HS-27A (cell line): ENCODE measurements at regions not wholly inside any gene's neighbourhood (a gene's known extent, or its start where the extent isn't known, plus 50 kb on each side); places are given as distances from the start of the nearest gene placed in this dataset.

Experiments
- DNase-seq: peaks from one replicate; pipeline ENCODE4 v3.0.0-alpha.2; 2012; ENCODE audit warnings: low read depth, missing footprints

DNA sequence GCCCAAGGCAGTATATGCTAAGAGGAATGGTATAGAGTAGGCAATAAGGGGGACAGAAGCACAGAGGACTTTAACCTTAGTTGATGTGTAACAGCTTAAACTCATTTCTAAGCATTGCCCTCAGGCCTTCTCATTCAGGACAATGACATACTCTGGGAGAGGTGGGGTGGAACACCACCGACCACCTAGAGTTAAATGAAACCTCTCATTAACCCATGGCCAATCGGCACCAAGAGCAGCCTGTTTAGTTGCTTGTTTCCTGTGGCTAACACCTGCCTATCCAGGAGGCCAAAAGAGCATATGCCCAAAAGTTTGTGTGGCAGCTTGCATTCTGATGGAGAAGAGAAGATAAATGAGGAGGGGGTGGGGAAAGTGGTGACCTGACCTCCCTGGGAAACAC is 50.0 kb downstream of the PABIR2 start:
- DNase-seq: no peak

DNA sequence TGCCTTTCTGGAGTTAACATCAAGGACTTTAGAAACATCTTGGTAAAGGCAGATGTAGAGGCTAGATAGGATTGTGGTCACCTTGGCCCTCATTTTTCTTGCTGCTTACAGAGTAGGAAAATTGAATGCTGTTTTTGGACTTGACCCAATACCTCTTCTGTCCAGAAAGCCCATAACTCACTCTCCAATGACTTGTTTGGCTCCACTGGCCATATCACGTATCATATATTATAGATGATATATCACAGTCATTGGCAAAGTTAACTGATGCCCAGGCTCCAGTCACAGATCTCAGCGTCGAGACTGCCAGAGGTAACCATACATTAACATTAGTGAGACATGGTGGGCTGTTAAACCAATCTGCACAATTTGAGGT is 50.6 kb downstream of the PABIR2 start:
- DNase-seq: no peak

DNA sequence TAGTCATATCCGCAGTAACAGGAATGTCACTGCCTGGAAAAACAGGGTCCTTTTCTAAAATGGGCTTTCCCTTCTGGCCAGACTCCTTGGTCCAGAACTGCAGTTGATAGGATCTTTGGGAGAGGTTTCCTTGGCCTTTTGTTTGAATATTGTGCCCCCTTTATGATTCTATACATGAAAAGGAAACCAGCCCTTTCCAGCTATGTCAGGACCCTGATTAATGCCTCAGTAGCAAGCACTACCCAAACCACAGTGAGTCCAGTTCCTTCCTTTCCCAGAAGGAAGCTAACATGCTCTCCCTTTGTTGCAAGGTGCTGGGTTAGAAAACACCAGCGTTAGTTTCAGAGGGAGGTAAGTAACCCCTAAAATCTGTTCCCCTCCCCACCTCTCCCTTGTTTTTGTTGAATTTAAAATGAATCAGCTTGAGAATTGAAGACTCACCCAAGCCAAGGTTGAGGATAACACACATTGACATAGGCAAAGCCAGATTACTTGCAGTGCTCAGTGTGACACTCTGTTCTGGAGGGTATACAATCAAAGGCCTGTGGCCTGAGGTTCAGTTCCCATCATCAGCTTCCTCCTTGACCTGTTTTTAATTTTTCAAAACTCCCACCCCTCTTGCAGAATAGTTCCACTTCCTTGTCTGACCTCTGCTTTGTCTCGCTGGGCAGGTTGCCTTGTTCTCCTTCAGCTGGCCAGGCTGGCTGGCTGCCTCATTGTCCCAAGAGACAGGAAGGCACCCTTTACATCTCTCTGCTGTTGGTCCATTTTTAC is 51.2 kb downstream of the PABIR2 start:
- no peak for DNase-seq

DNA sequence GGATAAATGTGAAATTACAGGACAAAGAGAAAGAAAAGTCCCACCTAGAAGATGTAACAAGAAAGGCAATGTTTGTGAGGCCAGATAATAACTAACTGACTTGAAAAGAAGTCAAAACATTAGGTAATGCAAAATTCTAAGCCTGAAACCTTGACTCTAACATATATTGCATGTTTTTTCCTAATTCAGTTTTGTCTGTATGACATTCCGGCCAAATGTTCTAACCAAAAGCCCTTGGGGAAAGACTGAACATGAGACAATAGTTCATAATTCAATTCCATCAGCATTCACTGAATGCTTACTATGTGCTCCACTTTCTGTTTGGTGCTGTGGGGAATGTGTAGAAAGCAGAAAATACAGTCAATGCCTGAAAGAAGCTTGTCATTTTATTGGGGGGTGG is 53.9 kb downstream of the PABIR2 start:
- DNase-seq: no peak

DNA sequence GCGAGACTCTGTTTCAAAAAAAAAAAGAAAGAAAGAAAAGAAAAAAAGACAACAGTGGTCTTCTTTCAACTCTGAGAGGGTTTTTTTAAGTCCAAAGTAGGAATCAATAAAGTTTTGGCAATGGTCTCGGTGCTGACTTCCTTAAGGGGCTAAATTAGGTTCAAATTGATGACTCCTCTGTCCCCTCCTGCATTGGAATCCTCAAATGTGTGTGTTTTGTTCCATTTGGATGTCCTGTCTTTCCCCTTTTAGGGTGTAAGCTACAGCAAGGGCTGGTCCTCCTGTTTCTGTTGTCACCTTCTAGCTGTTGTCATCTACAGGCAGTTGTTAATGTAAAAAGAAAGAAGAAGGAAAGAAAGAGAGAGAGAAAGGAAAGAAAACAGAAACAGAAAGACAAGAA is 54.4 kb downstream of the PABIR2 start:
- DNase-seq: no peak

DNA sequence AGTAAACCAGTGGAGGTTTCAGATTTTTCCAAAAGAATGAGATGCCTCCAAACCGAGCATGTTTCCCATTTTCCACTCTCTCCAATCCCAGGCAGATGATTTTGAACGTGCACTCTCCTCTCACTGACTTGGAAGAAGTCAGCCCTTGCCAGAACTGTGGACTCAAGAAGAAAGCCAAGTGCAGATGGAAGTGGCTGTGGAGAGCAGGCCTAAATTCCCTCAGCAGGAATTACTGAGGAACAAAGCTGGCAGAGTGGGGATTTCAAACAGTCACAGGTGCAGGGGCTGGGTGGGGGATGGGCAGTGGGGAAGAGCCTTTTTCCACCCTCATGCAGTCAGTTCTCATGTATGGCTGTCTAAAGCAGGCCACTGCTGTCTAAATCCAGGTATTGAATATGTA is 55.3 kb downstream of the PABIR2 start:
- DNase-seq: no peak

DNA sequence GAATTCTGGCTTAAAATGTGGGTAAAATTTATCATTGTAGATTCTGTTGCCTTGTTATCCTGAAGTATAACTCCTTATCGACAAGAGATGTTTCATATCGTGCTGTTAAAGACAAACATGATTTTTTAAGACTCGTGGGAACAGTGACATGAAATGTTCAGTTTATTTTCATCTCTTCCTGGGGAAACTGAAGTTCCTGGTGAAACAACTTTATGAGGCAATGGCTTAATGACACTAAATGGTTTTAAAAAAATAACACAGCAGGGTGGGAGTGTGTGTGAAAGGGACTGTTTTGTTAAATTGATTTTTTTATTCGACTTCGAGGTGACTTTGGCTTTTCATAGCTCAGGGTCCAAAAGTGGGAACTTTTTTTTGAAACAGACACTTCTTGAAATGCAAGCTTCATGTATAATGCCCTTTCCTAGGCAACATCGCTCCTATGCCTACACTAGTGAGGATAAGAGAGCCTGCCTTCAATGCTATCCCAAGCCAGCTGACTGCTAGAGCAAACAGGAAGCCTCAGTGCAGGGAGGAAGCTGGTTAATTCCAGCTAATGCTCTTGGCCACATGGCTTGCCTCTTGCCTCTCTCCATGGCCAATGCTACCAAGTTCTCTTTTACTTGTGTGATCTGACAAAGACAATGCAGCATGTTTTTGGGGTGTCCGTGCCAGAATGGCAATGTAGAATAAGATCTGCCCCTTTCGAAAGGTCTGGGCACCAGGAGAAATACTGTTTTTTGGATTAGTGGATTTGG is 57.8 kb downstream of the PABIR2 start:
- DNase-seq: no peak

DNA sequence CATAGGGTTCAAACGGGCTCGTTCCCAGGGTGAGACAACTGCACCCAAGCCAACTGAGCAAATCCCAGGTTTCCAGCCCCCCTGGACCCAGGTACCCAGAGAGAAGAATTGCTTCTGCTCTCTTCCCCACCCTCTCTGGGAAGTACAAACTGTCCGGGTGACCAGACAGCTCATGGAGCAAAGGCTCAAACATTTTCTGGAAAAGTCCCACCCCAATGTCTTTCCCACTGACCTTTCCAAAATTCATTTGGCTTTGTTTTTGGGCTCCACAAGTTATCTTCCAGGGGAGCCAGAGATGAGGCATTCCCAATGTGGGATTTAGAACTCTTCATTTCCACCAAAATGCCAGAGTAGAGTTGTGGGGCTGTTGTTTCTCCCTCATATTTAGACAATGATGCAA is 58.6 kb downstream of the PABIR2 start:
- DNase-seq: no peak

DNA sequence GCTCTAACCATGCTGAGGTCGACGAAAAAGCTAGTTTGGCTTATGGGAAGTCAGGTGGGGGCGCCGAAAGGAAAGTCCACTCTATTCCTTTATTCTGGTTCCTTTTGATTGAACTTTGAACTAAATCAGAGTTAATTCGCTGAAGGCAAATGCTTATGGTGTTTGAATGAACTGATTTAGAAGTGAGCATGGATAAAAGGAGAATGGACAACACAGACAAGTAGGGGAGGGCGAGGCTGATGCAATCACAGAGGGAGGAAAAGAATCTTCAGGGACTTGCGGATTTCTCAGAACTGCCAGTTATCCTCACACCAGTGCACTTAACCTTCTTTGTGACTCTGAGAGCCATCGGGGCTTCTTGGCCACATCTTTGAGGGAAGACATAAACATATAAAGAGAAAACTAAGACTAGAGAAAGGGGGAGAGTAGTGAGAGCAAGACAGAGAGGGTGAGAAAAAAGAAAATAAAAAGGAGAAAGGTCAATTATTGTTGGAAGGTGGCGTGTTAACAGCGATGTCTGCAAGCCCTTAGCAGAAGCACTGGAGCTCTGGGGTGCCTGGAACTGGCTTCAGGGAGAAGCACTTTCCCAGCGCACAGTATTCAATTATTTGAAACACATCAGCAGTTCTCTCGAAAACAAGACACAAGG is 59.2 kb downstream of the PABIR2 start:
- no peak for DNase-seq

DNA sequence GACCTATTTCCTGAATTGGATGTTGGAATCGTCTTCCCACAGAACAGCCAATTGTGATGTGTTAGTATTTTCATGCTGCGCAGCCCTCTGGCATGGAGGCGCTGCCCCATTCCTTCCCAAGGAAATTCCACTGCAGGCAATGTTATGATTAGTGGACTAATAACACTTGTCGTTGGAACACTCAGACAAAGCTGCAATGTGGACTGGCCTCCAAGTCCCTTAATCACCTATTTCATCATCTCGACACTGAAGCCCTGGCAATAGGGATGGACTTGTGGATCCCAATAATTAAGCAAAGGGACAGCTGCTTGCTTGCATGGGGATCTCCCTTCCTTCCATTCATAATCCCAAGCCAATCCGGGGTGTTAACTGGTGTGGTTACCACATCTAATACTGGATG is 59.9 kb downstream of the PABIR2 start:
- DNase-seq: no peak

DNA sequence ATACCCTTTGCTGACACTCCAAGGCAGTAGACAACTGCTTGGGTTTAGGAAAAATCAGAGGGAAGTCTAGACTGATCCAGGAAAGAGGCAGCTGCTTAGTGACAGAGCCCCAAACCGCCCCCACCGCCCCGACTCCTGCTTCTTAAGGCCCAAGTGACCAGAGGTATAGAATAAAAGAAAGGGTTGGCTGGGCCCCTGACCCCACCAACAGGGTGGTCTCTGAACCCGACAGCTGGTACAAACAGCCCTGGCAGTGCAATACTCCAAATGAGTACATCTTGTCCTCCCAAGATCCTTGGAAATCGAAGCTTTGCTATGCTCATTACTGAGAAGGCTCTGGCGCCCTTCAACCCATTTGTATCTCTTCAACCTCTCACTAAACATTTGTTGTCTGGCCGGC is 60.6 kb downstream of the PABIR2 start:
- DNase-seq: no peak

DNA sequence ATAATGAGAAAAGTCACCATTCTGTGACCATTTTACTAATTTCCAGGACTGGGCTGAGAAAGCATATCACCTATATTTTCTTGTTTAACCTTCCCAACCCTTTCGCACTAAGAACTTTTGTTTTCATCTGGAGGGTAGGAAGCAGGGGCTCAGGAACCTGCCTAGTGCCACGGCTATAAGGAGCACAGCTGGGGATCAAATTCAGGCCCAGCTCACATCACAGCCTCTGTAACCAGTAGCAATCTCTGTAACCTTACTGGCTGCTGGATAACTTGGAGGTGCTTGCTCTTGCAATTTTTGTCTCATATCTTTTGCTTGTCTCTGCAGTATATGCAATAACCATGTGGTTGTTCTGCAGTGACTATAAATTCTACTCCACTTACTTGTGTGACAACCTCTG is 62.0 kb downstream of the PABIR2 start:
- no peak for DNase-seq

DNA sequence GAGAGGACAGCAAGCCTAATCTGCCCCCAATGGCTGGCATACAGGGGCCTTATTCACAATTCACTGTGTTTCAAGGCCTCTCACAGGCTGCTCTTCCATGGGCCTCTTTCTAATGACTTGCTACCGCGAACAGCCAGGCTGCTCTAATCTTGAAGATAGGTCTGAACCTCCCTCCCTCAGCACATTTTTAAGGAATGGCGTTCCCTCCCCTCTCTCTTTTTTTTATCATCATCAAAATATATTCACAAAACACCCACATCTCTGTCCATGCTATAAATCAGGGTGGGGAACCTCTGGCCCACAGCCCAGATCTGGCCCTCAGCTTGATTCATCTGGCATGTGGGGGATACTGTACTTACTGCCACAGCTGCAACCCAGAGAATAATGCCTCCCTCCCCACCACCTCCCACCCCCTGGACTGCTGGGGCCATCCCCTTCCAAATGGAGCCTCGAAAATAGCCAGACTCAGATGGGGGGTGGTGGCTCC is 62.5 kb downstream of the PABIR2 start:
- peak; percentile 82 for DNase-seq

DNA sequence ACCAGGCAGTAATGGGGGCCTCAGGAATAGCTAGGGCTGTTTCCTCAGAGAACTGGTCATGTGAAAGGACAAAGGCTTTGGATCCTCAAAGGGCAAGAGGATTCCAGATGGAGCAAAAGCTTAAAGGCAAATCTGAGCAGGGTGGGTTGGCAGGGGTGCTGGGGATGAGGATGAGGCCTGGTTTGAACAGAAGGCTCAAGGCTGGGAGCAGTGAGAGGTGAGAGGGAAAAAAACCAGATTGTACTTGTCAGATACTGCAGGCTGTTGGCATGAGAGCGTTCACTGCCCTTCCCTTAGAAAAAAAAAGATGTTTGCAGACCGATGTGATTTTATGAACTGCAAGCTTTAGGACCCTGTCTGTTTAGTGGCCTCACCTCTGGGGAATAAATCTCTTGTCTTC is 63.4 kb downstream of the PABIR2 start:
- DNase-seq: no peak

DNA sequence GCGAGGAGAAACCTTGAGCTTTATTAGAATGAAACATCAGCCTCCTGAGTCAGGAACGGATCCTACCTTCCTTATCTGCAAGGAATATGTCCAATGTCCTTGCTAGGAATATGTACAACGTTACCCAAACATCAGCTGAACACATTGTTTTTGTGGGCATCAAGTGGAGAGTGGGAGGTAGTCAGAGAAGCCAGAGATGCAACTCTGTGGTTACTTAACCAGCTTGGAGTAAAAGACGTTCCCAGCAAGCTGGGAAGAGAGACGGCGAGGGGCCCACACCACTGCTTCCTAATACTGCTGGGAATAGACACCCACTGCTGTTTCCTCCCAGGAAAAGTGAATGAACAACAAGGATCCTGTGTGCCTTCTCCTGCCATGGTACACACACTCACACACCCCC is 64.3 kb downstream of the PABIR2 start:
- DNase-seq: no peak

DNA sequence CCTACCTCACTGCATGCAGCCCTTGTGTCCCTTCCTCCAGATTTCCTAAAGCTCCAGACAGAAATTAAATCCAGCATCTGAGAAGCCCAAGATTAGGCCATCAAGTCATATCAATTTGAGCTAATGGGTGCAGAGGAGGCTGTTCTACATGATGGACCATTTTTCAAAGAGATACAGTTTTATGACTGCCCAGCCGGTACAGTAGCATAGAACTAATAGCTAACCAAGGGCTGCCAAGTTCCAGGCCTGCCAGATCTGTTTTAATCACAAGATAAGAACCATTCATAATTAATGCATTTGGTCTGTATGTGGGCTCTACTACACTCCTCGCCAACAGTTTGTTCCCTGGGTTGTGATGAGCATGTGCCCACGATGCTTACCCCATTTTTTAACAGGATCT is 64.9 kb downstream of the PABIR2 start:
- DNase-seq: no peak

DNA sequence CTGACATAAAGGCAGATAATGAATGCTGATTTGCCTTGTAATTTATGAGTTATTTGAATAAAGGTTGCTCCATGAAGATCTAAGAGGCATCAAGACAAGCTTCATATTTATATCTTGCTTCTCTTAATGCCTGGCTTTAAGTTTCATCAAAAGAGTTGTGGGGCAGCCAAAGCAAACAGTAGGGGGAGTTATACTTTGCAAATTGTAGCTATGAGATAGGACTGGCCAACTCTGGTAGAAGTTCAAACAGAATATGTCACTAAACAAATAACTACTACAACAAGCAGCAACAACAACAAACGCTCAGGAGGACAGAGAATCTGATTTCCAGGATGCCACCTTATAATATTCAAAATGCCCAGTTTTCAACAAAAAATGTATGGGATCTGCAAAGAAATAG is 69.1 kb upstream of the PLAC1 start:
- no peak for DNase-seq

DNA sequence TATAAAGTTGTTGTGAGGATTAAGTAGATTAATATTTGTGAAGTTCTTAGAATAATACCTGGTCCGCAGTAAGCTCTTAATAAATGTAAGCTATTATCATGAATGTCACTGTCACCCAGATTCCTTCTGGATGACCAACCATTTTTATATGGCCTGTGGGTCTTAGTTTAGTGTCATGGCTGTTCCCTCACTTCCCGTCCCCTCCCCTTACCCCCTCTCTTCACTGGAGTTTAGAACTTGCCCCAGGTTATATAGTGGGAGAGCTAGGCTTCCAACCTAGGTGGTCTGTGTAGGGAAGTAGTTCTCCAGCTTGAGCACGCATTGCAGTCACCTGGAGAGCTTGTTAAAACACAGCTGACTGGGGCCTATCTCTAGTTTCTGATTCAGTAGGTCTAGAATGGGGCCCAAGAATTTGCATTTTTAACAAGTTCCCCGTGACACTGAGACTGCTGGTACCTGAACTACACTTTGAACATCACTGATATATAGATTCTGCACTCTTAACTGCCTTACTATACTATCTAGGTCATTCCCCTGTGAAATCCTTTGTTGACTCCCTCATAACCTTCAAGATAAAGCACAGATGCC is 66.9 kb upstream of the PLAC1 start:
- DNase-seq: no peak

DNA sequence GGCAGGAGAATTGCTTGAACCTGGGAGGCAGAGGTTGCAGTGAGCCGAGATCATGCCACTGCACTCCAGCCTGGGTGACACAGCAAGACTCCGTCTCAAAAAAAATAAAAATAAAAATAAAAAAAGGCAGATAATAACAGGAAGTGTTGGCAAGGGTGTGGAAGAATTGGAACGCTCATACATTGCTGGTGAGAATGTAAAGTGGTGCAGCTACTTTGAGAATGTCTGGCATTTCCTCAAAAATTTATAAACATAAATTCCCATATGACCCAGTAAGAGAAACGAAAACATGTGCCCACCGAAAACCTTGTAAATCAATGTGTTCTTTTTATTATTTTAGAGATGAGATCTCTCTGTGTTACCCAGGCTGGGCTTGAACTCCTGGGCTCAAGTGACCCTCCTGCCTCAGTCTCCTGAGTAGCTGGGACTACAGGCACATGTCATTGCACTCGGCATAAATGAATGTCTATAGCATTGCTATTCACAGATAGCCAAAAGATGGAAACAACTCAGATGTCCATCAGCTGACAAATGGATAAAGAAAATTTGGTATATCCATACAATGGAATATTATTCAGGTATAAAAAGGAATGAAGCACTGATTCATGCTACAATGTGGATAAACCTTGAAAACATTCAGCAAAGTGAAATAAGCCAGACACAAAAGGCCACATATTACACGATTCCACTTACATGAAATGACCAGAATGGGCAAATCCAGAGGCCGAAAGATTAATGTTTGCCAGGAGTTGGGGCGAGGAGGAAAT is 63.7 kb upstream of the PLAC1 start:
- peak; percentile 67 for DNase-seq

DNA sequence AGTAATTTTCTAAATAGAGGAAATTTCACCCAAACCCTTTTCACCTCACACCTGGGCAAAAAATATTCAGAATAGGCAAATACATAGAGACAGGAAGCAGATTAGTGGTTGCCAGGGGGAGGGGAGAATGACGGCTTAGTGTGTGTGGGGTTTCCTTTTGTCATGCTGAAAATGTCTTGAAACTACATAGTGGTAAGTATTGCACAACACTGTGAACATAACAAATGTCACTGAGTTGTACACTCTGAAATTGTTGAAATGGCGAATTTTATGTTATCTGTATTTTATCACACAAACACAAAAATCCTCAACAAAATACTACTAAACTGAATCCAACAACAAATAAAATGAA is 60.7 kb upstream of the PLAC1 start:
- DNase-seq: no peak

DNA sequence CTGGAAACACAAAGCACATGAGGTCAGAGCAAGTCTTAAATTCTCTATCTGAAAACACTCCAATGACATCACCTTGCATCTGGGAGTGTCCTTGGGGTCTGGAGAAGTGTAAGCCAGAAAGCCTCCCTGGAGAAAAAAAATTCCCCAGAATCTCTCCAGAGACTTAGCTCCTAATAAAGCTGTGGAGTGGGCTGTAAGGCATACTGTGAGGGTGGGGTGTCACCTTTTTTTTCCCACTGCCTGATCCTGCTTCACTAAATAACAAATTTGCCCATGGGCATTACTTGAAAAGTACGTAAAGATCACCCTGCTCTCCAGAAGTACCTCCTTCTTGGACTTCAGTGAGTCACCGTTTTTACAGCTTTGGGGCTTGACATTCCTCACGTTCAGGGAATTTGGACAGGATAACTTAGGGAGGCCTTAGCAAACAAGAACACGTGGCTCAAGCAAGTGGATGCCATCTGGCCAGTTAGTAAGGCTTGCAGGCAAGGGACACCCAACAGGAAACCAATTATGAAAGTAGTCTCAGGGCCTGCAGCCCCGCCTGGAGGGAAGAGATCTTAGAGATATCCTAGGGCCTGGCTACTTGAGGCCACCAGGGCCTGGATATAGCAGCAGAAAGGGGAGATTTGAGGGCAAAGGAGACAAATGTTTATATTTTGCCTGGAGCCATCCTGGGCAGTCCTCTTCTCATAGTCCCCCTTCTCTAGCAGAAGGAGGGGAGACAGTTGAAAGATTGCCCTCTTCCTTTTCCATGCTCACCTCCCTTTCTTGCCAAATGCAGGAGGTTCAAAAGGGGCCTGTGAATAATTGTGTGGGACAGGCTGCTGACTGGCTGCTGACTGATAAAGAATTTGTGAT is 60.1 kb upstream of the PLAC1 start:
- peak; percentile 97 for DNase-seq
